ENCODE measurements at regions not wholly inside any gene's neighbourhood (a gene's known extent, or its start where the extent isn't known, plus 50 kb on each side); places are given as distances from the start of the nearest gene placed in this dataset.

DNA sequence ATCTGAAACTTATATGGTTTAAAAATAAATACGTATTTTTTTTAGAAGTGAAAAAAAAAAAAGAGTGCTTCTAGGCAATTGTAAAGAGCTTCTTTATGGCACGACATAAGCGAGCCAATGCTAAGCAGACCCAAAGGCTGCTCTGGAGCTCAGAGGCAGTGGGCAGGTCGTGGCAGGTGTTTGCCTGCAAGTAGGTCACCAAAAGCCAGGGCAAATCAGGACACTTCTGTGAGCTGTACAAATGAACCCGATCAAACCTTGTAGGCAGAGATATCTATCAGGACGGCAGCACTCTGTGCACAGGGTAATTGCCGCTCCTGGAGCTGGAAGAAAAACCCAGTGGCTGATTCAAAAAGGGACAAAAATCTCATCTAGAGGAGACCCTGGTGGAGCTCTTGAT lies 75.9 kb downstream of the IRX2 start:
- intact Hi-C loops (cut with micrococcal nuclease): no loop called here
- no peak for DNase-seq (ENCODE audit: low spot score)
- Mint-ChIP-seq H3K4me3 (no peak overlapping the region), H3K4me1 (ENCODE audit: low read depth) (no peaks in the 10 kb centered on the region), H3K27me3 (ENCODE audit: insufficient read depth) (no peaks in the 10 kb centered on the region), H3K27ac (no peak overlapping the region), H3K36me3 (ENCODE audit: low read depth) (no peaks in the 10 kb centered on the region), H3K9me3 (peaks cover 3% of the 10 kb centered on the region)

DNA sequence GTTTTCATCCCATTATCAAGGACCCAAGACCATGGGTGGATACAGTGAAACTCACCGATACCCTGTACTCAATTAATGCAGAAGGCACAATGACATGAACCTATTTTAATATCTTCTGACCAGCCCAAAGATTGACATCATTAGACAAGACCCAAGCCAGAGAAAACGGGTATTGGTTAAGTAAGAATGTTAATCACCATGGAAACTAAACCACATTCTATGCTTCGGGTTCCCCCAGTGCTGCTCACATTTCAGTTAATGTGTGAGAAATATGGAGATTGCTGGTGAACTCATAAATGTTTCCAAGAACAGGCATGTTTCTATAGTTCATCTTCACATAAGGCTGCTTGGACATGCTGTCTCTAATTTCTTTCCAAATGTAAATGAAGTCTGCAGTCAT lies 77.0 kb downstream of the IRX2 start:
- Mint-ChIP-seq H3K27ac (no peak overlapping the region), H3K9me3 (peaks cover 3% of the 10 kb centered on the region)
- no peak for DNase-seq (ENCODE audit: low spot score)

DNA sequence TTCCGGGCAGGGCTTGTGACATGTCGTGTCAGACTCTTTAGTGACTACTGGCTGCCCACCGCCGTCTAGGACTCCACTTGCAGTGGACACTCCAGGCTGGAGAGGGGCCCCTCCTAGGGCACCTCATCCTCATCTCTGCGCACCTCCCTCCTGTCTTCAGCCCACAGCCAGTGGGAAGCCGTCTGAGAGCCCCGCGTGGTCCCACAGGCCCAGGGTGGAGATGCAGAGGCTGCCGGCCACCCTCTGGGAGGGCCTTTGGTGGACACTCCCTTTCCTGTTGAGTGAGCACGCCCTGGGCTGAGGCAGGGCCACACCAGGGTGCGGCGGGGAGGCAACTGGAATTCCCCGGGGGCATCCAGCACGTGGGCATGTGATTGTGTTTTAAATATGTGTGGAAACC lies 80.5 kb downstream of the IRX2 start:
- no peaks in the 10 kb centered on the region for H3K9me3 Mint-ChIP-seq
- H3K4me3 Mint-ChIP-seq: no peak overlapping the region
- no peak overlapping the region for H3K27ac Mint-ChIP-seq
- DNase-seq (ENCODE audit: low spot score): no peak
- H3K27me3 Mint-ChIP-seq (ENCODE audit: insufficient read depth): no peaks in the 10 kb centered on the region
- H3K4me1 Mint-ChIP-seq (ENCODE audit: low read depth): no peaks in the 10 kb centered on the region
- intact Hi-C loops (cut with micrococcal nuclease): no loop called here
- no peaks in the 10 kb centered on the region for H3K36me3 Mint-ChIP-seq (ENCODE audit: low read depth)

More for the DNA sequence above, 77.0 kb downstream of the IRX2 start:
- Mint-ChIP-seq H3K4me3 (no peak overlapping the region), H3K27me3 (ENCODE audit: insufficient read depth) (no peaks in the 10 kb centered on the region), H3K4me1 (ENCODE audit: low read depth) (no peaks in the 10 kb centered on the region), H3K36me3 (ENCODE audit: low read depth) (no peaks in the 10 kb centered on the region)
- intact Hi-C loops (cut with micrococcal nuclease): no loop called here

- no peak for DNase-seq (ENCODE audit: low spot score)
- H3K9me3 Mint-ChIP-seq: no peaks in the 10 kb centered on the region
- H3K4me3 Mint-ChIP-seq: no peak overlapping the region
- H3K27ac Mint-ChIP-seq: no peak overlapping the region
- no peaks in the 10 kb centered on the region for H3K27me3 Mint-ChIP-seq (ENCODE audit: insufficient read depth)
- no peaks in the 10 kb centered on the region for H3K36me3 Mint-ChIP-seq (ENCODE audit: low read depth)
- no peaks in the 10 kb centered on the region for H3K4me1 Mint-ChIP-seq (ENCODE audit: low read depth)
- intact Hi-C loops (cut with micrococcal nuclease): no loop called here
Observed at GRCh38 chr5:2669913-2670312, 81.6 kb downstream of the IRX2 start.

DNA sequence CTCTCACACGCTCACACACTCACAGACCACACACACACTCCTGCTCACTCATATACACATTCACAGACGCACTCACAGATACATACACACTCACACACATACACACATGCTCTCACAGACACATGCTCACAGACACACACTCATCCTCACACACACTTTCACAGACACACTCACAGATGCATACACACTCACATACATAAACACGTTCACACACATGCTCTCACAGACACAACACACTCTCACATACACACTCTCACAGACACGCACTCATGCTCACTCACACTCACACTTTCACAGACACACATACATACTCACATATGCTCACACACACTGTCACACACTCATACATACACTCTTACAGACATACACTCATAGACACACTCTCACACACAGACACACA lies 82.2 kb downstream of the IRX2 start:
- H3K9me3 Mint-ChIP-seq: no peaks in the 10 kb centered on the region

GRCh38 chr5:2666081-2666480 lies 85.4 kb downstream of the IRX2 start:
- Mint-ChIP-seq H3K9me3 (no peaks in the 10 kb centered on the region), H3K27ac (no peak overlapping the region), H3K36me3 (ENCODE audit: low read depth) (no peaks in the 10 kb centered on the region), H3K4me1 (ENCODE audit: low read depth) (no peaks in the 10 kb centered on the region), H3K4me3 (no peak overlapping the region), H3K27me3 (ENCODE audit: insufficient read depth) (no peaks in the 10 kb centered on the region)
- no peak for DNase-seq (ENCODE audit: low spot score)
- intact Hi-C loops (cut with micrococcal nuclease): no loop called here

More for the DNA sequence above, 82.2 kb downstream of the IRX2 start:
- no peak overlapping the region for H3K4me3 Mint-ChIP-seq
- no peaks in the 10 kb centered on the region for H3K4me1 Mint-ChIP-seq (ENCODE audit: low read depth)
- intact Hi-C loops (cut with micrococcal nuclease): no loop called here
- H3K27ac Mint-ChIP-seq: no peak overlapping the region
- no peaks in the 10 kb centered on the region for H3K36me3 Mint-ChIP-seq (ENCODE audit: low read depth)
- DNase-seq (ENCODE audit: low spot score): no peak
- H3K27me3 Mint-ChIP-seq (ENCODE audit: insufficient read depth): no peaks in the 10 kb centered on the region

GRCh38 chr5:2663489-2663888 lies 88.0 kb downstream of the IRX2 start:
- Mint-ChIP-seq H3K4me3 (no peak overlapping the region), H3K27ac (no peak overlapping the region), H3K36me3 (ENCODE audit: low read depth) (no peaks in the 10 kb centered on the region), H3K9me3 (no peaks in the 10 kb centered on the region), H3K4me1 (ENCODE audit: low read depth) (no peaks in the 10 kb centered on the region), H3K27me3 (ENCODE audit: insufficient read depth) (no peaks in the 10 kb centered on the region)
- no peak for DNase-seq (ENCODE audit: low spot score)
- intact Hi-C loops (cut with micrococcal nuclease): no loop called here

GRCh38 chr5:2660315-2660714 lies 91.2 kb downstream of the IRX2 start:
- H3K36me3 Mint-ChIP-seq (ENCODE audit: low read depth): no peaks in the 10 kb centered on the region
- no peak for DNase-seq (ENCODE audit: low spot score)
- H3K9me3 Mint-ChIP-seq: no peaks in the 10 kb centered on the region
- H3K4me1 Mint-ChIP-seq (ENCODE audit: low read depth): no peaks in the 10 kb centered on the region
- no peak overlapping the region for H3K27ac Mint-ChIP-seq
- intact Hi-C loops (cut with micrococcal nuclease): no loop called here
- no peaks in the 10 kb centered on the region for H3K27me3 Mint-ChIP-seq (ENCODE audit: insufficient read depth)
- H3K4me3 Mint-ChIP-seq: no peak overlapping the region

GRCh38 chr5:2658881-2659470 lies 92.5 kb downstream of the IRX2 start:
- H3K4me3 Mint-ChIP-seq: no peak overlapping the region
- DNase-seq (ENCODE audit: low spot score): no peak
- intact Hi-C loops (cut with micrococcal nuclease): no loop called here
- no peaks in the 10 kb centered on the region for H3K27me3 Mint-ChIP-seq (ENCODE audit: insufficient read depth)
- H3K9me3 Mint-ChIP-seq: no peaks in the 10 kb centered on the region
- no peaks in the 10 kb centered on the region for H3K36me3 Mint-ChIP-seq (ENCODE audit: low read depth)
- H3K4me1 Mint-ChIP-seq (ENCODE audit: low read depth): no peaks in the 10 kb centered on the region
- no peak overlapping the region for H3K27ac Mint-ChIP-seq

GRCh38 chr5:2658447-2658846 lies 93.0 kb downstream of the IRX2 start:
- H3K9me3 Mint-ChIP-seq: no peaks in the 10 kb centered on the region
- DNase-seq (ENCODE audit: low spot score): no peak
- H3K4me3 Mint-ChIP-seq: no peak overlapping the region
- no peaks in the 10 kb centered on the region for H3K27me3 Mint-ChIP-seq (ENCODE audit: insufficient read depth)
- no peak overlapping the region for H3K27ac Mint-ChIP-seq
- H3K4me1 Mint-ChIP-seq (ENCODE audit: low read depth): no peaks in the 10 kb centered on the region
- no peaks in the 10 kb centered on the region for H3K36me3 Mint-ChIP-seq (ENCODE audit: low read depth)
- intact Hi-C loops (cut with micrococcal nuclease): no loop called here

DNA sequence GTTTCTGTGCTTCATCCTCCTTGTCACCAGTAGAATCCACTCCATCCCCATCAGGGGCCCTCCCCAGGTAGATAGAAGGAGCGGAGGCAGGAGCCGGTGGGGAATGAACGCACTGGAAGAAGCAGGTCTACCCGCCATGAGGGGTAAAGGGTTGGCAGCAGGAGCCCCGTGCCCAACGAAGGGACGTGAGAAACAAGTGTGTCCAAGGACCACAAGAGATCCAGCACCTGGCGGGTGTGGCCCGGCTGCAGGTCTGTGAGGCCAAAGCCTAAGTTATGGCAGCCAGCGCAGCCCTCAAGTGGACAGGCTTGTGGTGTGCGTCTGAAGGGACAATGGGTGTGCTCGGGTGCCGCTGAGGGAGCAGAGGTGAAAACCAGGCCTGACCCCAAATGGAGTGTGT lies 94.3 kb downstream of the IRX2 start:
- Mint-ChIP-seq H3K9me3 (no peaks in the 10 kb centered on the region), H3K27ac (no peak overlapping the region), H3K4me3 (no peak overlapping the region), H3K36me3 (ENCODE audit: low read depth) (no peaks in the 10 kb centered on the region), H3K4me1 (ENCODE audit: low read depth) (no peaks in the 10 kb centered on the region), H3K27me3 (ENCODE audit: insufficient read depth) (no peaks in the 10 kb centered on the region)
- no peak for DNase-seq (ENCODE audit: low spot score)
- intact Hi-C loops (cut with micrococcal nuclease): no loop called here

GRCh38 chr5:2656206-2656605 lies 95.3 kb downstream of the IRX2 start:
- no peaks in the 10 kb centered on the region for H3K36me3 Mint-ChIP-seq (ENCODE audit: low read depth)
- H3K27me3 Mint-ChIP-seq (ENCODE audit: insufficient read depth): no peaks in the 10 kb centered on the region
- H3K4me3 Mint-ChIP-seq: no peak overlapping the region
- no peaks in the 10 kb centered on the region for H3K9me3 Mint-ChIP-seq
- DNase-seq (ENCODE audit: low spot score): no peak
- no peaks in the 10 kb centered on the region for H3K4me1 Mint-ChIP-seq (ENCODE audit: low read depth)
- intact Hi-C loops (cut with micrococcal nuclease): no loop called here
- no peak overlapping the region for H3K27ac Mint-ChIP-seq

- Mint-ChIP-seq H3K27me3 (ENCODE audit: insufficient read depth) (no peaks in the 10 kb centered on the region), H3K4me3 (no peak overlapping the region), H3K36me3 (ENCODE audit: low read depth) (no peaks in the 10 kb centered on the region), H3K4me1 (ENCODE audit: low read depth) (no peaks in the 10 kb centered on the region), H3K9me3 (no peaks in the 10 kb centered on the region), H3K27ac (no peak overlapping the region)
- intact Hi-C loops (cut with micrococcal nuclease): no loop called here
- DNase-seq (ENCODE audit: low spot score): no peak
Observed at GRCh38 chr5:2653991-2654390, 97.5 kb downstream of the IRX2 start.

GRCh38 chr5:2651116-2651515 lies 100.4 kb downstream of the IRX2 start:
- no peak for DNase-seq (ENCODE audit: low spot score)
- no peaks in the 10 kb centered on the region for H3K4me1 Mint-ChIP-seq (ENCODE audit: low read depth)
- intact Hi-C loops (cut with micrococcal nuclease): no loop called here
- no peak overlapping the region for H3K4me3 Mint-ChIP-seq
- H3K27me3 Mint-ChIP-seq (ENCODE audit: insufficient read depth): no peaks in the 10 kb centered on the region
- no peak overlapping the region for H3K27ac Mint-ChIP-seq
- H3K36me3 Mint-ChIP-seq (ENCODE audit: low read depth): no peaks in the 10 kb centered on the region
- no peaks in the 10 kb centered on the region for H3K9me3 Mint-ChIP-seq
